HG02840 (cell line): ENCODE measurements at regions not wholly inside any gene's neighbourhood (a gene's known extent, or its start where the extent isn't known, plus 50 kb on each side); places are given as distances from the start of the nearest gene placed in this dataset.
"Not testable (repeated sequence)": the region's sequence is repeated elsewhere in the genome, so short reads cannot be mapped to it uniquely, and the experiment has no call there.

Experiments
- ATAC-seq: cut with Tn5 transposase; IDR thresholded peaks from one replicate; pipeline ENCODE4 v1.9.1; 2021; ENCODE audit warnings: mild to moderate bottlenecking, moderate library complexity, moderate number of reproducible peaks; ENCODE audit not compliant: unreplicated experiment, low FRiP score

DNA sequence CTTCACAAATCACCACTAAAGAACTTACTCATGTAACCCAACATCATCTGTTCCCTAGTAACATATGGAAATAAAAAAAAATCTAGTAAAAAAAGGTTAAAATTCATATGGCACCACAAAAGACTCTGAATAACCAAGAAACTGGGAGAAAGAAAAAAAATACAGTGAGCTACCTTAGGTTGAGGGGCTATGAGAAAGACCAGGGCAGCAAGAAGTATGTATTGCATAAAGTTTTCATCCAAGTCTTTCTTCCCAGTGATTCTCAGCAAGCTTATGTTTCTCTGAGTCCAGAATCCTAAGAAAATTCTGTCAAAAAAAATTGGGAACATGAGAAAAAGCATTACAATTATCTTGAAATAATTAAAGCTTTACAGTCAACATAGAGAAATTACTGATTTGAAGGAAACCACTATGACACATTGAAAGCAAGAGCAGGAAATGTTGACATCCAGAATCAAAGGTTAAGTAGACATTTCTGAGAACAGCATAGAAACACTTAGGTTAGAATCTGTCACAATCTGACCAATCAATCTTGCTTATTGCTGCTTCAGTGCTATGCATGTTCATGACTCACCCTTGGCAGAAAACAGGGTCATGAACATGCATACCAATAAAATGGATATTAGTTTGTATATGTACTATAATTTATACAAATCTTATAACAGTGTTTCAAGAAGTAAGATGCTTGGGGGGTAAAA is 494.0 kb upstream of the POT1 start:
- ATAC-seq = no peak

DNA sequence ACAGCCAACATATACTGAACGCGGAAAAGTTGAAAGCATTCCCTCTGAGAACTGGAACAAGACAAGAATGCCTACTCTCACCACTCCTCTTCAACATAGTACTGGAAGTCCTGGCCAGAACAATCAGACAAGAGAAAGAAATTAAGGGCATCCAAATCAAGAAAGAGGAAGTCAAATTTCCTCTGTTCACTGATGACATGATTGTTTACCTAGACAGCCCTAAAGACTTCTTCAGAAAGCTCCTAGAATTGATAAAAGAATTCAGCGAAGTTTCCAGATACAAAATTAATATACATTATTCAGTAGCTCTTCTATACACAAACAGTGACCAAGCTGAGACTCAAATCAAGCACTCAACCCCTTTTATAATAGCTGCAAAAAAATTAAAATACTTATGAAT is 491.8 kb upstream of the POT1 start:
- ATAC-seq = not testable (repeated sequence)

DNA sequence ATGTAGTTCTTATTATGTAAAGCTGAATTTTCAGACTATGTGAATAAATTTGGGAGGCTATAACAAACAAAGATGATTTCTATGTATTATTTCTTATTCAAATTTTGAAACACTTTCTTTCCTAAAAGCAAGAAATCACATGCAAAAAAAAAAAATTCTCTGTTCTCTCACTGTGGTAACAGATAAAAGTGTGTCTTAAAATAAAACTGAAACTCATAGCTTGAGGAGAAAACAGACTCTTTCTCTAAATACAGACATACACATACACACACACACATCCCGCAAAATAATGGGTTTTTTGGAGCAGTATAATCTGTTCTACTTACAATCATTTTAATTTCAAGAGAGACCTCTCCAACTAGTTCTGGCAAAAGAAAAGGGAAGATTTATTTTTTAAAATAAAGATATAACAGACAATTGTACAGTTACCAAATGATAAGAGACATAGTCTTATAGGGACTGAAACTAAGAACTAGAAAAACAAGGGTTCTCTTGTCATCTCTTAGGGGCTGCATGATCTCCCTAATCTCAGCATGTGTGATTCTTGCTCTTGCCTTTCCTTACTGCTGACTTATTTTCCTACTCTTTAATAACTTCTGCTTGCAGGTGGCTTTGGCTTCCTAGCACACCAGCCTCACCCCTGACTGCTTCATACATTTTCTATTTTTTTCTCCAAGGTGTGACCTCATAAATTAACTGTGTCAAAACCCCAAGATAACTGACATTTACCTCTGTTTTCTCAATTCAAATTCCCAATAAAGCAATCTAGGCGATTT is 483.5 kb upstream of the POT1 start:
- no peak for ATAC-seq

DNA sequence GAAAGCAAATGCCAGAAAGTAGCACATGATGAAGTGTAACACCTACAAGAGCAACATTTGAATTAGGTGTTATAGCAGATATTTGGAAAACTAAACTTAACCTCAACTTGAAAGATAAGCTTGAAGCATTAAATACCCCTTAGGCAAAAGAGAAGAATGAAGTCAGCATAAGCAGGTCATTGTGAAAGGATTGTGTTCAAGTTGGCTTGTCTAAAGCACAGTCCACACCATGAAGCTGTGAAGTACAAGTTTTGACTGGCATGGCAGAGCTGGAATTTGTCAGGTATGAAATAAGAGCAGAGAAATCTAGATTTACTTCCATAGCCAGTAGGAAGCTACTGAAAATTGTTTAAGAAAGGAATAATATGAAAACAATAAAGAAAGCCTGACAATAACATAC is 480.3 kb upstream of the POT1 start:
- ATAC-seq = no peak

DNA sequence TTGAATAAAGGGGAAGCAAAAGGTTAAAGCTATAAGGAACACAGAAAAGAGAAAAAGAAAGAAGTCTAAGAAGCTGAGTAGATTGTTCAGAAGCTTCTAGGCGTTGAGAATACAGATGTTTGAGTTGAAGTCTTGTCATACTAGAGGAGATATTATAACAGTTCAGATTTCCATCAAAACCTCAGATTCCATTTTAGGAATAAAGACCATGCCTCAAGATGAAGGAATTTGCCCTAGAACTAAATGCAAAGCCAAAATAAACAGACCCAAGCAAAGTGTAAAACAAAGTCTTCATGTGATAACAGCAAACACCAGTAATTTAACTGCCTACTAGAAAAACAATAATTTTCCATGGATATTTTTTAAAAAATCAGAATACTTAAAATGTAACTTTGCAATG is 476.5 kb upstream of the POT1 start:
- no peak for ATAC-seq

DNA sequence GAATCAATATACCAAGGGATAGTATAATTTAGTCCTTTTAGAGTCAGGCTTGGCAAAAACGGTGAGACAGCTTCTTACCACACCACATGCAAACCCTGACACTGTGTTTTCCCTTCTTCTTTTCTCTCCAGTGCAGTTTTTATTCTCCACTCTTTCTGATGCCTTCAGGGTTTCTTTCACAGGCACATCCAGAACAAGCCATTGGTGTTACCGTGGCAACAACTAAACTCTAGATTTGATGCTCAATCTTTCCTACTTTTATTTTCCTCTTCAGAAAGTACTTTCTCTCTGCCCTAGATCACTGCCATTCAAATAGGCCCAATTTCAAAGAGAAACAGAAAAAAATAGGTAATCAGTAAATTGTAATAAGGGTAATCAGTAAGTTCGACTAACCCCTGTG is 469.8 kb upstream of the POT1 start:
- no peak for ATAC-seq

DNA sequence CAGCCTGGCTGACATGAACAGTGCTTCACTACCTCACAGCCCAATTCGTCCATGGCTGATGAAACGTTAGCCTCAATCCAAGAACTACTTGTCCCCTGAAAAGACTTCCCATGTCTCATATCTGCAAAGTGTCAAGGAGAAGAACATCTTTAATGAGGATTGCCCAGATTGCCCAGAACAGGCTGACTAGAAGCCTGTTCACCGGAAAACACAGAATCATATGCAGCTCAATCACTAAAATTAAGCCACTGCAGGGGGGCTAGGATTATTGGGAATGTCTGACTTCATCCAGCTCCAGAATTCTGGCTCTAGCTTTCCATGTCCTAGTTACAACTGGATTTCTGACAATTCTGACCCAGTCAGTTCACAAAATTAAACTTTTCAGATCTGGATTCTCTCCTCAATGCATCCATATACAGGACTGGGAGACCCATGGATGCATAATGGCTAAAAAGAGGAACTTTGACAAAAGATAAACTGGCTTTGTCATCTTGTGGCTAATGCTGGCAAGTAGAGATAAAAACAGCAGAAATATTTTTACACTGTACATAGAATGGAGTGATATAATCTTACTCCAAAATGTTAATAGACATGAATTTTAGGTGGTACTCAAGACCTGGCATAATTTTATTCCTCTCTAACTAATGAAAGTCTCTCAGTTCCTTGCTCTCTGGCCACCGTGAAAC is 467.0 kb upstream of the POT1 start:
- ATAC-seq = no peak

DNA sequence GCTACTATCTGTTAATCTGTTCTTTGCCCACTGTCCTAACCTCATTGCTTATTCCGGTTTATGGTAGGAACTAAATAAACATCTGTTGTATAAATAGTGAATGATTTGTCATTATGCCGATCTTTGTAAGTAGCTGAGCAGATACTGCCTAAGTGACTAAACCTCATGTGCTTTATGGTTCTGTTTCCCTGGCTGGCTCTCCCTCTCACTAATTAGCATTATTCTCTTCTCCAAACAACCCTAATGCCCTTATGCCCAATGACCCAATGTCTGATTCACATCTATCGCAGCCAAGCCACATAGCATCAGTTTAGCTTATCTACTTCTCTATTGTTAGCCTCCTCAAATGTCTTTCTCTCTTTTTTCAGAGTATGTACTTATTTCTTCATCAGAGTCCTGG is 462.3 kb upstream of the POT1 start:
- no peak for ATAC-seq

DNA sequence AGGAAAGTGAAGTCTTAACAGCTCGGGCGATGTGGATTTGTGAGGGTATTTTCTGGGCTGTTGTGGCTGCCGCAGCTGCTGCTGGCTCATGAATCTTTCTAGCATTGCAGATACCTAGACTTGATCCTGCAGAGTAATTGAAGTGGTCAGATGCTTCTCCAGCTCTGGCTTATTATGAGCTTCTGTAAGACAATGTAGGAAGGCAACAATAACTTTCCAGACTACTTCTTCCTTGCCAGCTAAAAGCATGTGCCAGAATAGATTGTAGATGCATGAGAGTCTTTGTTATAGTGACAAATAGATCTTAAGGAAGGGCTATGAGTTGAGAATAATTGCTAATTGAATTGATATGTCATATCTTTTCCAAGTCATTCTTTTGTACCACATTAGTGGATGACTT is 461.4 kb upstream of the POT1 start:
- ATAC-seq = no peak

DNA sequence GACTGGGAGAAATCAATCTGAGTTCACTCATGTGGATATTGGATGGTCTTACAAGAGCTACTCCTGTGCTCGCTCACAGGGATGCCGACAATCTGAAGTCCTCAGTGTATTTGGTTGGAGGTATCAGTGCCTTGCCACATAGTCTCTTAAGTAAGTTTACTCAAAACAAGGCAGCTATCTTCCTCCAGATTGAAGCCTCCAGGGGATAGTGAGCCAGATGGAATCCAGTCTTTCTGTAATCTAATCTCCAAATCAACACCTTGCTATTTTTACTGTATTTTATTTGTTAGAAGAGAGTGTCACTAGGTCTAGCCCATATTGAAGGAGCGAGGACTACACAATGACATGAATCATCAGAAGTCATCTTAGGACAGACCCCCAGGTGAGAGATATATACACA is 456.6 kb upstream of the POT1 start:
- ATAC-seq = no peak

DNA sequence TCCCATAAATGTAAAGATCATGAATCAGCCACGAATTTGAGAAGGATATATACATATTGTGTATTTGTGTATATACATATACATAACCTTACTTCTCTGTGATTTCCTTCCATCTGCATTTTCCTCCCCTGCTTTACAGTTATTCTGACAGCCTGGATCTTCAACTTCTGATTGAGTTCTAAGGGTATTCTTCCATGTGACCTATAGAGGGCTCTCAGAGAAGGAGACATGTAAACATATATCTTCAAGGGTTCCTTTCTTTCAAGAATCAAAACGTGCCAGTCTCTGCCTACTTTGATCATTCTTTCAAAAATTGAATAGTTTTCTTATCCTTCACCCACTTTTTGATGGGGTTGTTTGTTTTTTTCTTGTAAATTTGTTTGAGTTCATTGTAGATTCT is 453.7 kb upstream of the POT1 start:
- ATAC-seq = no peak

DNA sequence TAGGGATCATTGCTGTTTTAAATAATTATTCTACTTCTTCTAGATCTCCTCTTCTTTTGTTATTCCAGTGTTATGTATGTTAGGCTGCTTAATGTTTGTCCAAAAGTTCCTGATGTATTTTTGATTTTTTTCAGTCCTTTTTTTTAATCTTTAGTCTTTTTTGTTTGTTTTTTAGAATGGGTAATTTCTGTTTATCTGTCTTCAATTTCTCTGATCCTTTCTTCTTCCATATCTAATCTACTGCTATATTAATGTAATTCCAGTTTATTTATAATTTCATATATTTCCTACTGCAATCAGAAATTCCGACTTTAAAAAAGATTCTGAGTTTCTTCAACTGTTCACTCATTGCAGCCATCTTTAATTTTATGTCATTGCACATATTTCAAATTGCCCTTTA is 452.8 kb upstream of the POT1 start:
- ATAC-seq = no peak

DNA sequence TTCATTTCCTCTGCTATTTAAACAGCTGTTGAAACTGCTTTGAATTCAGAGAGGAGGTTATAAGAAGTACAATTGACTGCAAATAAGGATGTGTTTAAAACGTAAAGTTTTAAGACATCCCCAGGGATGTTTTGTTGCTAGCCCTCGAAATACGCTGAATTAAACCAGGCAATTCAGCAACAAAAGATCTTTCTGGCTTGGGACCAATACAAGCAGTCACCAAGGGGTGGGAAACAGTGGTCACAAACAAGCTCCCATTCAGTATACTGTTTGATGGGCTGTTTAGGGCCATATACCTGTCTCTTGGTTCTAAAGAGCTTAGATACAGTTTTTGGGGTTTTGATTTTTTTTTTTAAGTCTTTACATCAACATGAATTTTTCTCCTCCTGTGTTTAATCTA is 446.3 kb upstream of the POT1 start:
- no peak for ATAC-seq

DNA sequence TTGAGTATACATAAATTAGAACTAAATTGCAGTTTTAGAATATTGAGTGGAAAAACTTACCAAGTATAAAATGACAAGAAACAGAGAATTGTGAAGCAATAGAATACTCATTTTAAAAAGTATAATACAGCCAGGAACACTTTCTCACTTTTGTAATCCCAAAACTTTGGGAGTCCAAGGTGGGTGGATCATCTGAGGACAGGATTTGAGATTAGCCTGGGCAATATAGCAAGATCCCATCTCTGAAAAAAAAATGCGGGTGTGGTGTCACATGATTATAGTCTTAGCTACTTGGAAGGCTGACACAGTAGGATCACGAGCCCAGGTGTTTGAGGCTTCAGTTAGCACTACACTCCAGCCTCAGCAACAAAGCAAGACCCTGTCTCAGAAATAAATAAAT is 440.9 kb upstream of the POT1 start:
- ATAC-seq = no peak

DNA sequence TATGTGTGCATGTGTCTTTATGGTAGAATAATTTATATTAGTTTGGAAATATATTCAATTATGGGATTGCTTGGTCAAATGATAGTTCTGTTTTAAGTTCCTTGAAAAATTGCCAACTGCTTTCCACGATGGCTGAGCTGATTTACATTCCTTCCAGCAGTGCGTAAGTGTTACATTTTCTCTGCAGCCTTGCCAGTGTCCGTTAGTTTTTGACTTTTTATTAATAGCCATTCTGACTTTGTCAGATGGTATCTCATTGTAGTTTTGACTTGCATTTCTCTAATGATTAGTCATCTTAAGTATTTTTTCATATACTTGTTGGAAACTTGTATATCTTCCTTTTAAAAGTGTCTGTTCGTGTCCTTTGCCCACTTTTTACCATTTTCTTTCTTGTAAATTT is 434.2 kb upstream of the POT1 start:
- ATAC-seq = no peak

DNA sequence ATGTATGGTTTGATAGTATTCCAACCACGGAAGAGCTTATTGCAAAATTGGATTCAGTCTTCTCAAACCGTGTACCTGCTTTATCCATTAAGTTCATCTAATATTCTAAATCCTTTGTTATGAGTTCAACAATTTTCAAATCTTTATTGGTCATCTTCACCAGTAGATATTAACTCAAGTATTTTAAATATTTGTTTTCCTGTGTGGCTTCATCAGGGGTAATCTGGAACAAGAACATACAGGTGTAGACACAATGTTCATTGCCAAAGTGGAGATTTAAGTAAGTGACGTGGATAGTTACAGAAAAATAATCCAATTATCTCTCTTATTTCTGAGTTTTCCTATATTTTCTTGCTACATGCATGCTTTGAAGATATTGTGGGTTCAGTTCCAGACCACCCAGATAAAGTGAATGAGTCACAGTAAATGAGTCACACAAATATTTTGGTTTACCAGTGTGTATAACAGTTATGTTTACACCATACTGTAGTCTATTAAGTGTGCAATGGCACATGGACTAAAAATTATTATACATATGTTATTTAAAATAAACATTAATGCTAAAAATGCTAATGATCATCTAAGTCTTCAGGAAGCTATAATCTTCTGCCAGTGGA is 429.0 kb upstream of the POT1 start:
- ATAC-seq = no peak

DNA sequence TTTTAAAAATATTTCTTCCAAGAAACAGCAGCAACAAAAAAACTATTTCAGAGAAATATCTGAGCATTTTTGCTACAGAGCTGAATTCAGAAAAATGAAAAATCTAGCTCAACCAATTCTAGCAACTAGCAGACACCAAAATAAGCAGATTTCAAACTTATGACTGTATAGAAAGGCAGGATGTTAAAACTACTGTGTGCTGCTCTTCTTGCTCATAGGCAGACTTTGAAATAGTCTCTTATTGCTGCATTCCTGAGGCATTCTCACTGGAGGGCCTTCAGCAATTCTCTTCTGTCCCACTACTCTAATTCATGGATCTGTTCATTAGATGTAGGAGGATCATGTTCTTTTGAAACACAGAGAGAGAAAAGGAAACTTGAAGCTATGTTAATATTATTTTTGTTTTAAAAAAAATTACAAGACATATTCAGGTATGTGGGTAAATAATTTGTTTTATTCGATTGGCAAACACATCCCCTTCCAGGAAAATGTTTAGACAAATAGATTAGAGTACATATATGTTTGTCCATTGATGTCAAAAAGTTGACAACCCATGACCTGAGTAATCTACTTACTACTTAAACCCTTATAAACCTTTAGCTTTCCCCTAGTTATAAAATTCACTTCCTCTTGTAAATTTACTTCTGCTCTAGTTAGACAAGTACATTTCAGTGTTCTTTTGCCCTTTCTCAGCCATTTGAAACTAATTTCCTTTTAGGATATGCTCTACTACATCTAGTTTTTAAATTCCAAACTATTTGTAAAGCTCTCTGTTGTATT is 428.2 kb upstream of the POT1 start:
- ATAC-seq = no peak

DNA sequence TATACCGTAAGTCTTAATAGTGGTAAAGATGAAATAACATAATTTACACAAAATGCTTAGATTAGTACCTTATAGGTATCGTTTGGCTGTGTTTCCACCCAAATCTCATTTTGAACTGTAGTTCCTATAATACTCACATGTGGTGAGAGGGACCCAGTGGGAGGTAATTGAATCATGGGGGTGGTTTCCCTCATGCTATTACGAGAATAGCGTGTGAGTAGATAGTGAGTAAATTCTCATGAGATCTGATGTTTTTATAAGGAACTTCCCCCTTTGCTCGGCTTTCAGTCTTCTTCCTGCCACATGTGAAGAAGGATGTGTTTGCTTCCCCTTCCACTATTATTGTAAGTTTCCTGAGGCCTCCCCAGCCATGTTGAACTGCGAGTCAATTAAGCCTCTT is 426.3 kb upstream of the POT1 start:
- ATAC-seq = peak; percentile 72

DNA sequence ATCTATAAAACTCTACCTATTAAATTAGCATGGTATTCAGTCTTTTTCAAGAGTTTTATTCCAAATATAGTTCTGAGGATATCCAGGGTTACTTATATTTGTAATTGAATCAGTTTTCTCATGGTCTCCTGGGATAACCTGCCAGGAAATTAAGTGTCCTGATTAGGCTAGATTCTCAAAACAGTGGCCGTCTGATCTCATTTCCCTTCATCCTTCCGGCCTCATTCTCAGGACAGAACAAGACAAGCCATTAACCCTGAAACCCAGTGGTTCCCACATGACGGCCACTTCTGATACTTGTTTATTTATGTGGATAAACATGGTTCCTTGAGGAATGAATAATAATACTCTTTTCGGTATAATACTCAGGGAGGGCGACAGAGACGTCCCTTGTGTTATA is 417.6 kb upstream of the POT1 start:
- no peak for ATAC-seq

DNA sequence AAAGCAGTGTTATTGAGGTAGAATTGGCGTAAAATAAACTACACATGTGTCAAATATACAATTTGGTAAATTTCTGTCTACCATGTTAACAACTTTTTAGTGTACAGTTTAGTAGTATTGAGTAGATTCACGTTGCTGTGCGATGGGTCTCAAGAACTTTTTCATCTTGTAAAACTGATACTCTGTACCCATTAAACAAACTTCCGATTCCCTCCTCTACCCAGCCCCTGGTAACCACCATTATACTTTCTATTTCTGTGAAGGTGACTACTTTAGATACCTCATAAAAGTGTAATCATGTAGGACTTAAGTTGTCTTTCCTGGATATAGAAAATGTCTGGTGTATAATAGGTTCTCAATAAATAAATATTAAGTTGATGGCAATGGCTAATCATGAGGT is 408.5 kb upstream of the POT1 start:
- no peak for ATAC-seq

DNA sequence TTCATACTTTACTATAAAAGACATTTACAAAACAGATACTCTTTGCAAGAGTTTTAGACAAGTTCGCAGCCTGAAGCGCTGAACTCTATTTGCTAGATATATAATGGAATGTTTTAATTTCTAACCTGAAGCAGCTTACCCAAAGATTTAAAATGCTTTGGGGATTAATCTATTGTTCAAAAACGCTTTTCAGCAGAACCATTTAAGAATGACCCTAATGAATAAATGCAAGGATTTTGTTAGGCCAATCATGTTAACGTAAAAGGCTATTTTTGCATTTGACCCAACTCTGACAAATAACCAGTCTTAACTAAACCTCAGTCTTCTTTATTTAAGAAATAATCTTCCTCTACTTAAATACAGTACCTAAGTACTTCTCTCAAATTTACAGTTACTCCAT is 406.7 kb upstream of the POT1 start:
- no peak for ATAC-seq
